ENCODE measurements at regions not wholly inside any gene's neighbourhood (a gene's known extent, or its start where the extent isn't known, plus 50 kb on each side); places are given as distances from the start of the nearest gene placed in this dataset.

DNA sequence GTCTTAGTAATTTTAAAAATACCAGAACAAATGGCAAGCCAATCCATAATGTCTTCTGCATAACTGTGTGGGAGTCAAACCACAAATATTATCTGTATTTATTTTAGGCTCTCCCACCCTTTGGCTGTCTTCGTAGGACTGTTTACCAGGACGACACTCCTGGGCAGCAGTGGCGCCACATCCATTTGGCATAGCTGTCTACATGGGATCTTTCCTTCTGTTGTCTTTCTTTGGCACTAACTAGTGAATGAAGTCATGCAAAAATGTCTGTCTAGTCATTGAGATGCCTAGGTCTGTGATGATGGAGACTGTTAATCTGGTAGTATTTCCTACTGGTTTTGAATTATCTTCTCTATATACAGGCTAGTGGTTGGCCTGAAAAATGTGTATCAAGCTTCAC lies 54.0 kb upstream of the CHMP2B start:
- Histone ChIP-seq H3K27me3 (replicated peaks in 1 of 4; ENCODE audit: control insufficient read depth in 3 of 4, extremely low read depth in 1 of 4, insufficient read depth in 3 of 4, low read length in 3 of 4) (no peaks in the 10 kb centered on the region), H2BK12ac (ENCODE audit: low read depth, low read length) (no peak overlapping the region), H2BK20ac (ENCODE audit: low read length) (no peak overlapping the region), H3K56ac (replicated peaks; ENCODE audit: insufficient read length, low read depth, low read length) (no peak overlapping the region), H3K23me2 (ENCODE audit: low read depth, low read length) (no peaks in the 10 kb centered on the region), H2AK5ac (ENCODE audit: low read depth, low read length) (no peak overlapping the region), H3K4me3 (ENCODE audit: extremely low read depth in 1 of 4, insufficient read depth in 2 of 4, low read depth in 3 of 4, low read length in 4 of 4) (no peak overlapping the region), H3K4me2 (ENCODE audit: insufficient read depth in 1 of 2, low read depth in 2 of 2, low read length in 2 of 2) (no peak overlapping the region), H3K4me1 (replicated peaks in 1 of 4; ENCODE audit: control insufficient read depth in 3 of 4, insufficient read depth in 4 of 4, low read length in 3 of 4) (no peaks in the 10 kb centered on the region; a peak in 1 of 7 replicates), H2BK120ac (replicated peaks; ENCODE audit: low read depth, low read length) (no peak overlapping the region), H3K14ac (ENCODE audit: insufficient read length) (no peak overlapping the region), H3K4ac (replicated peaks; ENCODE audit: insufficient read length, low read depth, low read length) (no peak overlapping the region), H3K79me1 (ENCODE audit: low read depth, low read length) (no peaks in the 10 kb centered on the region), H4K8ac (ENCODE audit: extremely low read depth, insufficient read depth, low read length) (no peak overlapping the region), H4K20me1 (replicated peaks in 1 of 2; ENCODE audit: control insufficient read depth in 1 of 2, insufficient read depth in 2 of 2, low read length in 2 of 2) (no peaks in the 10 kb centered on the region), H3K79me2 (ENCODE audit: control insufficient read depth in 1 of 2, insufficient read depth in 2 of 2, low read length in 2 of 2) (no peaks in the 10 kb centered on the region), H4K91ac (replicated peaks; ENCODE audit: insufficient read length, low read length) (no peak overlapping the region), H3K27ac (ENCODE audit: low read depth, low read length) (no peak overlapping the region), H3K23ac (ENCODE audit: insufficient read length) (no peak overlapping the region), H2BK15ac (ENCODE audit: low read length) (no peak overlapping the region), H4K5ac (ENCODE audit: insufficient read length, low read depth, low read length) (no peak overlapping the region), H3K36me3 (ENCODE audit: control insufficient read depth in 2 of 4, insufficient read depth in 4 of 4, low read length in 3 of 4) (no peaks in the 10 kb centered on the region), H2BK5ac (ENCODE audit: low read depth, low read length) (no peak overlapping the region), H3K9me3 (ENCODE audit: insufficient read depth in 2 of 2, low read depth in 1 of 2, low read length in 1 of 2) (no peaks in the 10 kb centered on the region), H3K18ac (ENCODE audit: extremely low read depth, low read length) (no peak overlapping the region), H3K9ac (replicated peaks in 1 of 4; ENCODE audit: extremely low read depth in 1 of 4, low read depth in 3 of 4, low read length in 3 of 4) (no peak overlapping the region), H2AFZ (ENCODE audit: low read length) (no peak overlapping the region)
- DNase-seq (ENCODE audit: low read depth in 1 of 2, low spot score in 2 of 2) (no peak), FAIRE-seq (no peak)
- POLR2A ChIA-PET (ENCODE audit: partially characterized antibody): interaction anchor here (0.7 kb wide), 1 partner anchor 9 kb away, joined by 3 read pairs; no protein-coding TSS in a partner anchor
- 95% methylated on average over 3 of the region's 3 CpGs; no CpG with 5 or more reads in 1 of the 2 experiments for WGBS, 2 experiments (ENCODE audit: extremely low coverage in 1 of 2, insufficient coverage in 1 of 2, insufficient read length in 1 of 2, insufficient replicate concordance in 2 of 2, low coverage in 1 of 2, low lambda C conversion rate in 2 of 2, missing lambda C conversion rate in 1 of 2)
- TF ChIP-seq ZNF274 (IDR thresholded peaks at IDR 0.05; ENCODE audit: borderline replicate concordance, extremely low read depth, low read length) (no peak), CREB1 (IDR thresholded peaks at IDR 0.05) (no peak), CHD2 (IDR thresholded peaks at IDR 0.05; ENCODE audit: low read length) (no peak), RNF2 (IDR thresholded peaks at IDR 0.05; ENCODE audit: borderline replicate concordance, low read depth, low read length, missing control alignments, poor library complexity, severe bottlenecking) (no peak), JUN (IDR thresholded peaks at IDR 0.05; ENCODE audit: low read depth, low read length) (no peak), SUZ12 (IDR thresholded peaks at IDR 0.05; ENCODE audit: low read length) (no peak), NANOG (IDR thresholded peaks at IDR 0.05; ENCODE audit: insufficient read depth, low read depth, low read length, poor library complexity, severe bottlenecking) (no peak), SAP30 (IDR thresholded peaks at IDR 0.05; ENCODE audit: insufficient read depth, insufficient replicate concordance, low read length) (no peak), MAX (IDR thresholded peaks at IDR 0.05) (no peak)
- CTCF ChIA-PET (ENCODE audit: partially characterized antibody): interaction anchor here (1.2 kb wide), 1 partner anchor 398 kb away, joined by 3 read pairs; no protein-coding TSS in a partner anchor

Data from H1 (cell line).